Lung (tissue), 11 donors: ENCODE measurements at regions not wholly inside any gene's neighbourhood (a gene's known extent, or its start where the extent isn't known, plus 50 kb on each side); places are given as distances from the start of the nearest gene placed in this dataset.

Experiments
- ATAC-seq: fragments of 200-7000 bp; cut with Tn5 transposase; one replicate; pipeline ENCODE4 v1.9.1; 2020; ENCODE audit warnings: moderate number of reproducible peaks; ENCODE audit not compliant: insufficient read depth, low FRiP score
- DNase-seq, 3 donors: peaks; one replicate each; pipeline ENCODE4 v3.0.0-alpha.2; 2013 to 2017
- H3K27ac ChIP-seq, 2 donors: one replicate each; pipeline ENCODE4 v1.5.1; 2013; ENCODE audit warnings: mild to moderate bottlenecking in 2 of 2, moderate library complexity in 2 of 2, control low read depth in 1 of 2, inconsistent platforms in 1 of 2, low read depth in 1 of 2, low read length in 1 of 2
- H3K27me3 ChIP-seq, 3 donors: one replicate each; pipeline ENCODE4 v1.5.1; 2013; ENCODE audit warnings: low read length in 2 of 3; ENCODE audit not compliant: control insufficient read depth in 3 of 3, insufficient read depth in 3 of 3
- H3K36me3 ChIP-seq, 4 donors: one replicate each; pipeline ENCODE4 v1.5.1; 2013; ENCODE audit warnings: low read length in 4 of 4, mild to moderate bottlenecking in 1 of 4, moderate library complexity in 1 of 4; ENCODE audit not compliant: control insufficient read depth in 4 of 4, insufficient read depth in 4 of 4
- H3K4me1 ChIP-seq, 5 donors: one replicate each; pipeline ENCODE4 v1.5.1; 2013; ENCODE audit warnings: low read length in 5 of 5, mild to moderate bottlenecking in 2 of 5, moderate library complexity in 1 of 5; ENCODE audit not compliant: control insufficient read depth in 5 of 5, insufficient read depth in 5 of 5
- H3K4me3 ChIP-seq: one replicate; pipeline ENCODE4 v1.5.1; 2013; ENCODE audit warnings: mild to moderate bottlenecking, control low read depth, moderate library complexity
- H3K9ac ChIP-seq, 2 donors: one replicate each; pipeline ENCODE4 v1.5.1; 2013; ENCODE audit warnings: low read length in 2 of 2, control low read depth in 1 of 2; ENCODE audit not compliant: insufficient read depth in 1 of 2
- H3K9me3 ChIP-seq, 4 donors: one replicate each; pipeline ENCODE4 v1.5.1; 2013; ENCODE audit warnings: low read length in 3 of 4, mild to moderate bottlenecking in 1 of 4, moderate library complexity in 1 of 4; ENCODE audit not compliant: control insufficient read depth in 4 of 4, insufficient read depth in 3 of 4
- WGBS, 2 donors: extraction: QIAGEN DNeasy Blood & Tissue Kit; methylation state at CpG; one replicate each; pipeline ENCODE4 v1.1.7; 2013; 5-methylcytosine and 5-hydroxymethylcytosine counted together
- TF ChIP-seq, protein P1 (sequence below): IDR thresholded peaks from 2 replicates; pipeline ENCODE4 v1.5.1; 2012; ENCODE audit warnings: mild to moderate bottlenecking; ENCODE audit errors: control extremely low read depth, extremely low read depth
- donor health status: control.
- donor health status: control.
- donor health status: Bipolar disorder and iron deficiency.
- donor health status: healthy.
- donor health status: DM: yes; HTN: yes; CAD: no.

DNA sequence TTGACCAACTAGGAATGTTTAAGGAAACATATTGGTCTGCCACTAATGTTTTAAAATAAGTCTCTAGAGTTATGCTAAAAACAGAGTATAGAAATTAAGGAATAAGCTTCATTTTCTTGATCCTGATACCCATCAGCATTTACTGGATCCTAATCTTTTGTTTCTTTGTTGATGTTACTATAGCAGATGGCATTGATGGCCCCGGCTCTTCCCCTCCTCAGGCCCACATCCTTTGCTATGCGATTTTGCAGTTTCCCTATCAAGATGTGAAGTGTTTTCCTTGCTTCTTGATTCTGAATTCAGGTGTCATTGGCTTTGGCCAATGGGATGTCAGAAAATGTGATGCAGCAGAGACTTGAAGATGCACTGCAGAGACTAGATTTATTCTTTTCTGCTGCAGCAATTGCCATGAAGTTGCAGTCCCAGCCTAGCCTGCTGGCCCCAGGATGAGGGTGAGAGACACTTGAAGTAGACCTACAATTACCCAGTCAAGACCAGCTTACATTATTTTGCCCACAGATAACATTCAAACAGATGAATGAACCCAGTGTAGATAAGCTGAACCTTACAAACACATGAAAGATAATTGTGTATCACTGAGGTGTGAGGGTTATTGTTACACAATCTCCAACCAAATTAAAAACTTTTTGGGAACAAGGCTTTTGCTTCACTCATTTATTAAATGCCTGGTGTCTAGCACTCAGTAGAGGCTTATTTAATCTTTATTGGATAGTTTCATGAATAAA is 115.2 kb upstream of the ITGA4 start:
- no peaks in the 10 kb centered on the region for H3K9me3 ChIP-seq
- no peaks in the 10 kb centered on the region for H3K36me3 ChIP-seq
- DNase-seq = no peak
- H3K4me3 ChIP-seq = no peak overlapping the region
- no peak overlapping the region for H3K27ac ChIP-seq
- no peak overlapping the region for H3K9ac ChIP-seq
- 69 to 80% methylated on average over 2 of the region's 2 CpGs for WGBS, 2 donors
- H3K27me3 ChIP-seq = no peaks in the 10 kb centered on the region
- H3K4me1 ChIP-seq = no peaks in the 10 kb centered on the region
- ATAC-seq = no peak
- TF ChIP-seq, protein P1, sequence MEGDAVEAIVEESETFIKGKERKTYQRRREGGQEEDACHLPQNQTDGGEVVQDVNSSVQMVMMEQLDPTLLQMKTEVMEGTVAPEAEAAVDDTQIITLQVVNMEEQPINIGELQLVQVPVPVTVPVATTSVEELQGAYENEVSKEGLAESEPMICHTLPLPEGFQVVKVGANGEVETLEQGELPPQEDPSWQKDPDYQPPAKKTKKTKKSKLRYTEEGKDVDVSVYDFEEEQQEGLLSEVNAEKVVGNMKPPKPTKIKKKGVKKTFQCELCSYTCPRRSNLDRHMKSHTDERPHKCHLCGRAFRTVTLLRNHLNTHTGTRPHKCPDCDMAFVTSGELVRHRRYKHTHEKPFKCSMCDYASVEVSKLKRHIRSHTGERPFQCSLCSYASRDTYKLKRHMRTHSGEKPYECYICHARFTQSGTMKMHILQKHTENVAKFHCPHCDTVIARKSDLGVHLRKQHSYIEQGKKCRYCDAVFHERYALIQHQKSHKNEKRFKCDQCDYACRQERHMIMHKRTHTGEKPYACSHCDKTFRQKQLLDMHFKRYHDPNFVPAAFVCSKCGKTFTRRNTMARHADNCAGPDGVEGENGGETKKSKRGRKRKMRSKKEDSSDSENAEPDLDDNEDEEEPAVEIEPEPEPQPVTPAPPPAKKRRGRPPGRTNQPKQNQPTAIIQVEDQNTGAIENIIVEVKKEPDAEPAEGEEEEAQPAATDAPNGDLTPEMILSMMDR = no peak

DNA sequence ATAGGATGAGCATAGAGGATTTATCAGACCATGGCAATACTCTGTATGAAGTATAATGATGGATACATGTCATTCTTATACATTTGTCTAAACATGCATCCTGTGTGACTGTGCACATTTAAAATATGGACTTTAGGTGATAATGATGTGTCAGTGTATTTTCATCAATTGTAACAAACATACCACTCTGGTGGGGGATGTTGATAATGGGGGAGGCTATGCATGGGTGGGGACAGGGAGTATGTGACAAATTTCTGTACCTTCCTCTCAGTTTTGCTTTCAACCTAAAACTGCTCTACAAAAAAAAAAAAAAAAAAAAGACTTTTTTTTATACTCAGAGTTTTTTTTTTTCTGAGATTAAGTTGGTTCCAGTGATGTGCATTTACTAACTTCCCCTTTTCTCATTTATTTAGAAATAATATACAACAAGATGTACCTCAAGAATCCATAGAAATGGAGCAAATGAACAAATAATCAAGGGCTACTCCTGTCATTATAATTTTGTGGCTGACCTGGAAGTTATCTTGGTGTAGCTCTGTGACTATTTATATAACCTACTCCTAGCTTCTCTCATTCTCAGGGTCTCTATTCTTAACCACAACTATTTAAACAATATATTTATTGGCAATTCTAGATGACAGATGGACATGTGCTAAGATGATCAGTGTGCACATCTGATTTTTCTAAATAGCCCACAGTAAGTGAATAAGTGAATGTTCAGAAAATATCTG is 108.9 kb upstream of the ITGA4 start:
- H3K27me3 ChIP-seq = no peaks in the 10 kb centered on the region
- ATAC-seq = no peak
- no peaks in the 10 kb centered on the region for H3K9me3 ChIP-seq
- no peaks in the 10 kb centered on the region for H3K36me3 ChIP-seq
- H3K4me3 ChIP-seq = no peak overlapping the region
- no peak overlapping the region for H3K27ac ChIP-seq
- TF ChIP-seq, protein P1 = no peak
- H3K9ac ChIP-seq = no peak overlapping the region
- H3K4me1 ChIP-seq = no peaks in the 10 kb centered on the region
- no peak for DNase-seq

DNA sequence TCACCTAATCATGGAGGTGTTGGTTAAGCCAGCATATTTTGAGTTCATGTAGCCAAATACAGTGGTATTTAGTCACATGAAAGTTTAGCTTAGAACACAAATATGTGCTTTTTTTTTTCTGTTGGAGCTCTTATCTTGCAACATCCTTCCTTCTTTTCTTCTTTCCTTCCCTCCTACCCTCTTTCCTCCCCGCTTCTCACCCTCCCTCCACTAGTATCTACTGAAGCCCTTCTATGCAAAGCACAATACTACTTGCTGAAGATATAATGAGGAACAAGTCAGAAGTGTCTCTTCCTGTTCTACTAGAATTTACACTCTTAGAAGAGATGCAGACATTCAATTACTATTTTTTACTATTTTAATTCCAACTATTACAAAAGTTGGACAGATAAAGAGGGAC is 105.0 kb upstream of the ITGA4 start:
- TF ChIP-seq, protein P1 = no peak
- Histone ChIP-seq H3K9ac (no peak overlapping the region), H3K36me3 (no peaks in the 10 kb centered on the region), H3K4me3 (no peak overlapping the region), H3K27me3 (no peaks in the 10 kb centered on the region), H3K27ac (no peak overlapping the region), H3K9me3 (no peaks in the 10 kb centered on the region), H3K4me1 (no peaks in the 10 kb centered on the region)
- ATAC-seq (no peak), DNase-seq (no peak)
- 42 to 84% methylated on average over 1 of the region's 1 CpG for WGBS, 2 donors
